H1 (cell line): ENCODE measurements at regions not wholly inside any gene's neighbourhood (a gene's known extent, or its start where the extent isn't known, plus 50 kb on each side); places are given as distances from the start of the nearest gene placed in this dataset.

Experiments used
- CTCF ChIA-PET: fragments of 300-600 bp; sonication (Branson Sonifier 250); formaldehyde crosslinking; loops from one replicate; lab custom pipeline; 2021; ENCODE audit not compliant: partially characterized antibody; lab: Charles Lee
- POLR2A ChIA-PET: fragments of 300-600 bp; sonication (Branson Sonifier 250); formaldehyde crosslinking; loops from one replicate; lab custom pipeline; 2021; ENCODE audit warnings: inconsistent platforms; ENCODE audit not compliant: partially characterized antibody; lab: Charles Lee
- DNase-seq, 2 experiments: peaks; one replicate each; pipeline versions ENCODE4 v3.0.0 to v3.0.0-alpha.2; 2010 to 2022; ENCODE audit warnings: low spot score in 2 of 2, low read depth in 1 of 2, mixed read lengths in 1 of 2
- FAIRE-seq: peaks from 2 replicates; lab custom pipeline; 2011; peaks lifted over from hg19 to GRCh38; lab: Jason Lieb, UNC
- H2AFZ ChIP-seq: 2 replicates; pipeline ENCODE4 v1.8.1; 2012; ENCODE audit warnings: low read length, inconsistent platforms
- H2AK5ac ChIP-seq: 2 replicates; pipeline ENCODE4 v1.6.1; 2013; ENCODE audit warnings: low read depth, low read length
- H2BK120ac ChIP-seq: replicated peaks from 2 replicates; pipeline ENCODE3; 2013; ENCODE audit warnings: low read depth, low read length, inconsistent platforms
- H2BK12ac ChIP-seq: 2 replicates; pipeline ENCODE4 v1.6.1; 2013; ENCODE audit warnings: low read depth, low read length
- H2BK15ac ChIP-seq: 2 replicates; pipeline ENCODE4 v1.6.1; 2013; ENCODE audit warnings: low read length
- H2BK20ac ChIP-seq: 2 replicates; pipeline ENCODE4 v1.6.1; 2013; ENCODE audit warnings: low read length
- H2BK5ac ChIP-seq: 2 replicates; pipeline ENCODE4 v1.6.1; 2013; ENCODE audit warnings: low read depth, low read length
- H3K14ac ChIP-seq: 2 replicates; pipeline ENCODE4 v1.6.1; 2013; ENCODE audit warnings: inconsistent platforms; ENCODE audit not compliant: insufficient read length
- H3K18ac ChIP-seq: 2 replicates; pipeline ENCODE4 v1.6.1; 2013; ENCODE audit warnings: low read length; ENCODE audit errors: extremely low read depth
- H3K23ac ChIP-seq: 2 replicates; pipeline ENCODE4 v1.6.1; 2013; ENCODE audit warnings: inconsistent platforms; ENCODE audit not compliant: insufficient read length
- H3K23me2 ChIP-seq: 2 replicates; pipeline ENCODE4 v1.6.1; 2013; ENCODE audit warnings: low read depth, low read length
- H3K27ac ChIP-seq: 2 replicates; pipeline ENCODE4 v1.6.1; 2011; ENCODE audit warnings: low read depth, low read length, inconsistent platforms
- H3K27me3 ChIP-seq, 4 experiments: replicated peaks in 1 of 4; 1 replicate in 1 of 4; 2 replicates in 3 of 4; pipeline versions ENCODE4 v1.6.1 to v1.8.1; 2011 to 2013; ENCODE audit warnings: low read length in 3 of 4, mild to moderate bottlenecking in 3 of 4, inconsistent platforms in 2 of 4, mixed read lengths in 2 of 4, moderate library complexity in 1 of 4; ENCODE audit not compliant: control insufficient read depth in 3 of 4, insufficient read depth in 3 of 4; ENCODE audit errors: extremely low read depth in 1 of 4
- H3K36me3 ChIP-seq, 4 experiments: 2 replicates each; pipeline versions ENCODE4 v1.6.1 to v1.8.1; 2011 to 2013; ENCODE audit warnings: mild to moderate bottlenecking in 4 of 4, low read length in 3 of 4, moderate library complexity in 2 of 4, control low read depth in 1 of 4, inconsistent platforms in 1 of 4; ENCODE audit not compliant: insufficient read depth in 4 of 4, control insufficient read depth in 2 of 4
- H3K4ac ChIP-seq: replicated peaks from 2 replicates; pipeline ENCODE3; 2013; ENCODE audit warnings: low read length, low read depth, mixed read lengths, inconsistent platforms; ENCODE audit not compliant: insufficient read length
- H3K4me1 ChIP-seq, 4 experiments: replicated peaks in 1 of 4; 1 replicate in 1 of 4; 2 replicates in 3 of 4; pipeline versions ENCODE4 v1.6.1 to v1.8.1; 2011 to 2013; ENCODE audit warnings: low read length in 3 of 4, inconsistent platforms in 2 of 4, mixed read lengths in 1 of 4; ENCODE audit not compliant: insufficient read depth in 4 of 4, control insufficient read depth in 3 of 4
- H3K4me2 ChIP-seq, 2 experiments: 2 replicates each; pipeline versions ENCODE4 v1.6.1 to v1.8.1; 2011 to 2013; ENCODE audit warnings: low read depth in 2 of 2, low read length in 2 of 2, control low read depth in 1 of 2, inconsistent platforms in 1 of 2, mild to moderate bottlenecking in 1 of 2; ENCODE audit not compliant: insufficient read depth in 1 of 2
- H3K4me3 ChIP-seq, 4 experiments: fragments of 200-600, 300-600 bp in 1 of 4; sonication (generic), shearing (Covaris generic), sonication (Bioruptor Twin) in 1 of 4; 2 replicates each; pipeline versions ENCODE4 v1.5.1 to v1.8.1; 2011 to 2016; ENCODE audit warnings: low read length in 4 of 4, low read depth in 3 of 4, control low read depth in 2 of 4, inconsistent platforms in 2 of 4, mild to moderate bottlenecking in 2 of 4, mixed read lengths in 1 of 4, moderate library complexity in 1 of 4; ENCODE audit not compliant: insufficient read depth in 2 of 4; ENCODE audit errors: extremely low read depth in 1 of 4
- H3K56ac ChIP-seq: replicated peaks from 2 replicates; pipeline ENCODE3; 2013; ENCODE audit warnings: low read depth, mild to moderate bottlenecking, mixed read lengths, low read length, inconsistent platforms; ENCODE audit not compliant: insufficient read length
- H3K79me1 ChIP-seq: 2 replicates; pipeline ENCODE4 v1.6.1; 2013; ENCODE audit warnings: low read depth, low read length, control low read depth
- H3K79me2 ChIP-seq, 2 experiments: 2 replicates each; pipeline versions ENCODE4 v1.6.1 to v1.8.1; 2012 to 2013; ENCODE audit warnings: low read length in 2 of 2, mild to moderate bottlenecking in 2 of 2, inconsistent platforms in 1 of 2; ENCODE audit not compliant: insufficient read depth in 2 of 2, control insufficient read depth in 1 of 2
- H3K9ac ChIP-seq, 4 experiments: replicated peaks in 1 of 4; 1 replicate in 1 of 4; 2 replicates in 3 of 4; pipeline versions ENCODE4 v1.6.1 to v1.8.1; 2011 to 2013; ENCODE audit warnings: low read depth in 3 of 4, low read length in 3 of 4, control low read depth in 2 of 4, mild to moderate bottlenecking in 2 of 4, moderate library complexity in 2 of 4, inconsistent platforms in 1 of 4; ENCODE audit errors: extremely low read depth in 1 of 4
- H3K9me3 ChIP-seq, 2 experiments: 2 replicates each; pipeline versions ENCODE4 v1.6.1 to v1.8.1; 2012 to 2013; ENCODE audit warnings: mild to moderate bottlenecking in 2 of 2, moderate library complexity in 2 of 2, control low read depth in 1 of 2, inconsistent platforms in 1 of 2, low read depth in 1 of 2, low read length in 1 of 2, mixed read lengths in 1 of 2; ENCODE audit not compliant: insufficient read depth in 2 of 2
- H4K20me1 ChIP-seq, 2 experiments: replicated peaks in 1 of 2; 2 replicates each; pipeline versions ENCODE3 to v1.8.1; 2011 to 2013; ENCODE audit warnings: inconsistent platforms in 2 of 2, low read length in 2 of 2, mild to moderate bottlenecking in 1 of 2; ENCODE audit not compliant: insufficient read depth in 2 of 2, control insufficient read depth in 1 of 2
- H4K5ac ChIP-seq: 2 replicates; pipeline ENCODE4 v1.6.1; 2013; ENCODE audit warnings: low read length, low read depth, mixed read lengths, inconsistent platforms; ENCODE audit not compliant: insufficient read length
- H4K8ac ChIP-seq: 2 replicates; pipeline ENCODE4 v1.8.0; 2013; ENCODE audit warnings: mild to moderate bottlenecking, moderate library complexity, low read length, inconsistent platforms; ENCODE audit not compliant: insufficient read depth; ENCODE audit errors: extremely low read depth
- H4K91ac ChIP-seq: replicated peaks from 2 replicates; pipeline ENCODE3; 2013; ENCODE audit warnings: low read length, mixed read lengths, inconsistent platforms; ENCODE audit not compliant: insufficient read length
- HDAC6 ChIP-seq: IDR thresholded peaks from one replicate; pipeline ENCODE4 v1.7.1; 2012; ENCODE audit warnings: low read depth, mild to moderate bottlenecking, inconsistent platforms, low read length, moderate library complexity
- WGBS, 2 experiments: shearing (Covaris generic) in 1 of 2; methylation state at CpG; one replicate each; pipeline versions ENCODE4 v1.1.6 to v1.1.7; 2013 to 2015; ENCODE audit warnings: low lambda C conversion rate in 2 of 2, mixed read lengths in 2 of 2, inconsistent platforms in 1 of 2, low coverage in 1 of 2, missing lambda C conversion rate in 1 of 2; ENCODE audit not compliant: insufficient replicate concordance in 2 of 2, insufficient coverage in 1 of 2, insufficient read length in 1 of 2; ENCODE audit errors: extremely low coverage in 1 of 2, missing lambda C conversion rate in 1 of 2; 5-methylcytosine and 5-hydroxymethylcytosine counted together

DNA sequence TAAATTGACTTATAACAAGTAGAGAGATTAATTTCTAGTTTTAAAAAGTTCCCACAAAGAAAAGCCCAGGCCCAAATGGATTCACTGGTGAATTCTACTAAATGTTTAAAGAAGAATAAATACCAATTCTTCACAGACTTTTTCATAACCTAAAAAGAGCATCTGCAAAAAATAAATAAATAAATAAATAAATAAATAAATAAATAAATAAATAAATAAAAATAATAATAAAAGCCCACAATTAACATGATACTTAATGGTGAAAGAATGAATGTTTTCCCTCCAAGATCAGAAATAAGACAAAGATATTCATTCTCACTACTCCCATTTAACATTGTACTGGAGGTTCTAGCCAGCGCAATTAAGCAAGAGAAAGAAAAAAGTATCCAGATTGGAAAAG lies 97.6 kb upstream of the KAZN start:
- no peak overlapping the region for H3K4me3 ChIP-seq
- no peak overlapping the region for H4K8ac ChIP-seq
- DNase-seq (no peak), FAIRE-seq (no peak)
- H3K9ac ChIP-seq, result no peak overlapping the region
- peaks cover 0 to 1% (median 0%) of the 10 kb centered on the region in 4 experiments; a peak in 2 of 7 replicates for H3K4me1 ChIP-seq
- WGBS, 2 experiments, result 95% methylated on average over 1 of the region's 1 CpG; no CpG with 5 or more reads in 1 of the 2 experiments
- no peak overlapping the region for H2BK12ac ChIP-seq
- no peak overlapping the region for H4K91ac ChIP-seq
- no peak overlapping the region for H2AK5ac ChIP-seq
- 0 out of 7 replicates have a peak, but pooled peaks cover 0 to 2% (median 0%) of the 10 kb centered on the region in 4 experiments for H3K27me3 ChIP-seq
- no peak overlapping the region for H2BK120ac ChIP-seq
- no peak overlapping the region for H2BK20ac ChIP-seq
- no peak overlapping the region for H3K56ac ChIP-seq
- no peaks in the 10 kb centered on the region for H3K79me2 ChIP-seq
- no peak overlapping the region for H3K4ac ChIP-seq
- no peak overlapping the region for H3K27ac ChIP-seq
- H2AFZ ChIP-seq, result no peak overlapping the region
- H4K5ac ChIP-seq, result no peak overlapping the region
- H2BK15ac ChIP-seq, result no peak overlapping the region
- no peaks in the 10 kb centered on the region for H3K36me3 ChIP-seq
- no peak overlapping the region for H3K4me2 ChIP-seq
- POLR2A ChIA-PET, result no interaction called here
- no peaks in the 10 kb centered on the region for H3K9me3 ChIP-seq
- H4K20me1 ChIP-seq, result no peaks in the 10 kb centered on the region
- CTCF ChIA-PET, result no interaction called here
- no peaks in the 10 kb centered on the region for H3K79me1 ChIP-seq
- no peak overlapping the region for H3K14ac ChIP-seq
- no peak overlapping the region for H3K18ac ChIP-seq
- no peak overlapping the region for H3K23ac ChIP-seq
- no peak overlapping the region for H2BK5ac ChIP-seq
- no peaks in the 10 kb centered on the region for H3K23me2 ChIP-seq
- no peak for TF ChIP-seq HDAC6
